Midbrain (tissue), 1 donor: ENCODE measurements at regions not wholly inside any gene's neighbourhood (a gene's known extent, or its start where the extent isn't known, plus 50 kb on each side); places are given as distances from the start of the nearest gene placed in this dataset.

Source experiments
- DNase-seq: peaks from one replicate; lab custom pipeline; 2025; lab: John Stamatoyannopoulos, UW

DNA sequence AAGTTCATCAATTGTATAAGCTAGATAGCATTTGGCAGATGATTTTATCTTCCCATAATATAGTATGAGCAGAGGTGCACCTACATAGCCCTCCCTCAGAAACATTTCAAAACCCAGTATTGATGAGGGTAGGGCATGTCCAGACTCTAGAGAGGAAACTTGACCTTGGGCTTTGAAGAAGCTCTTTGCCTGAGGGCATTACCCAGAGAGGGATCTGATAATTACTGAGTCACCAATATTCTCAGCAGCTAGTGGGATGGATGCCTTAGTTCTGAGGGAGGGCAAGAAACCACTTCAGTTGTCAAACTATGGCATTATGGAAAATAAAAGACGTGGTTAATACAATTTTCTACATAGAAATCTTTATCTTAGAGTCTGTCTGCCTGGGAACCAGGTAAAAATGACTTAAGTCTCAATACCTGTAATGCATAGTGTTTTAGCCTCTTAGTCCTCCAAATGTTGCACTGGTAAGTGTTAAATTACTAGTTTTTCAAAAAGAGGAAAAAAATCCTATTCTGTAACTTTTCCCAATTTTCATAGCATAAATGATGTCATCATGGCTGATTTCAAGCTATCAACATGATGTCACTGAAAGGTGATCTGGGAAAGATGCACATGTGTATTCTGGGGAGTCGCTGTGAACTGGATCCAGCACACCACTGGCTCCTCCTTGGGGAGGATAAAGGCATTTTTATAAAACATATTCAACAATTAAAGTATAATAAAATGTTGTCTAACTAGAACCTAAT, 809.0 kb downstream of the KCTD16 start:
- no peak for DNase-seq

DNA sequence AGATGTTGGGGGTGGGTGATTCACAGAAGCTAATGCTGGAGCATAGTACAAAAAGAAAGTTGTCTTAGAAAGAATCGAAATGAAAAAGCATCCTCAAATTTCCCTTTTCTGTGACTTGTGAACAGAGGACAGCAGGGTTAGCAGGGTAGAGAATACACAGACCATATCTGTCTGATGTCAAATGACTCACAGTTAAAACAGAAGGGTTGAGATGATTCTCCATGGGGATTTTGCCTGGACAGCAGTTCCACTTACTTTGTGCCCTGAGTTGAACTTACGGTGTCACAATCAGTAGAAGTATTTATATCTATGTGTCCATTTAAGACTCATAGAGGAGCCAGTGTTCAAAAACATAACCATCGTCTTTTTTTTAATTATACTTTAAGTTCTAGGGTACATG, 801.6 kb downstream of the KCTD16 start:
- DNase-seq, result no peak

DNA sequence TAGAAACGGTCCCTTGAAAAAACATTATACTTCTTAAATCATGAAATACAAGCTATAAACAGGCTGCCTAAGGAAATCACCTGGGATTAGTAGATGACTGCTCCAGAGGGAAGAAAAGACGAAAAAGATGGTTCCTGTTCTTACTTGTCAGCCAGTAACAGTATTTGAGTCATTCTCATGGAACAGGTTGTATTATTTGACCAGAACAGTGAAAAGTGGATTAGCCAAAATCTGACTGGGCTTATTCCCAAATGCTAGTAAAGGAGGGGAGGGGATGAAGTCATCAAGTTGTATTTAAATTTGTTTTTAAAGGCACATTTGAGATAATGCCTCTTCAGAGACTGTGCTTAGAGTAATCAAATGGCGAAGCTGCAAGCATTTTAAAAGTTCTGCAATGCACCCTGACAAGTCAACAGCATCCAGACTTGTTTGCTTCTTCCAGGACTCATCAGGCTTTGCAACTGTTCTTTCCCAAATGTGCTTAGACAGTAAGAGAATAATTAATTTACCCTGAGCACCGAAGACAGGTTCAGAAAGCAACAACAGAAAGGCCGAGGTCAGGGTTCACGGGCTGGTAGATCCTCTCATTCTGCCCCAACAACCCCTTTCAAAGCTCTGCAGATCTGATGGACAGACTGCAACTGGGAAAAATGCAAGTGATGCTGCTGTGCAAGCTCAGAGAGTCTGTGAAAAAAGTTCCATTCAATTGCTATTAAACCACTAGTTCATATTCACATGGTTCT, 800.6 kb downstream of the KCTD16 start:
- DNase-seq, result no peak

- no peak for DNase-seq
Observed at GRCh38 chr5:144960296-144960695, 789.6 kb downstream of the KCTD16 start.

DNA sequence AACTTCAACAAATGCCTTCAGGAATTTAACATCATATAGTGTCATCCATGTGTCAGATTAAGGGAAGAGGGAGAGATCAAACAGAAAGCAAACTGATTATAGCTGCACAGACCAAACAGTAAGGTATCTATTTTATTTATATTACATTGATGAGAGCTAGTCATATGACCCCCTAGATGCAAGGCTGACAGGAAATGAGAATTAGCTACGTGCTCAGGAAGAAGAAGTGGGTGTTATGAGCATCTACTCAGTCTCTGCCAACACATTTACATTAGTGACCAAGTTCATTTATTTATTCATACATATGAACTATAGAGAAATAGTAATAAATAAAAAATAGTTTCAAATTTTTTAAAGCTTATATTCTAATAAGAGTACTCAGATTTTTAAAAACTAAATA, 787.3 kb downstream of the KCTD16 start:
- DNase-seq, result no peak

- DNase-seq, result no peak
Observed at GRCh38 chr5:144950996-144951395, 780.3 kb downstream of the KCTD16 start.

DNA sequence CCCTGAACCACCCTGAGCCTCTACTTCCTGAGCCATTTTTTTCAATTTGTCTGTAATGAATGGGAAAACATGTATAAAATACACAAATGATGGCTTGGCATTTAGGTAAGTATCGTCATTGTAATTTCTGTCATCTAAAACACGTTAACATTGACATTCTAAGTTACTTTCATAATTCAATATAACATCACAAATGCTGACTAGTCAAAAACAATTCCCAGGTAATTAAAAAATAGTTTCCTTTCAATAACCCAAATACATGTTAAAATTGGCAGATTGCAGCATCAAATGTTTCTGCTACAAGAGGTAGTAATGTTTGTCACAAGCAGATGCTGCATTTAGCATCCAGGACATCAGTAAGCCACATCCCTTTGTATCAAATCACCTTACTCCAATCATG, 776.4 kb downstream of the KCTD16 start:
- DNase-seq, result no peak

DNA sequence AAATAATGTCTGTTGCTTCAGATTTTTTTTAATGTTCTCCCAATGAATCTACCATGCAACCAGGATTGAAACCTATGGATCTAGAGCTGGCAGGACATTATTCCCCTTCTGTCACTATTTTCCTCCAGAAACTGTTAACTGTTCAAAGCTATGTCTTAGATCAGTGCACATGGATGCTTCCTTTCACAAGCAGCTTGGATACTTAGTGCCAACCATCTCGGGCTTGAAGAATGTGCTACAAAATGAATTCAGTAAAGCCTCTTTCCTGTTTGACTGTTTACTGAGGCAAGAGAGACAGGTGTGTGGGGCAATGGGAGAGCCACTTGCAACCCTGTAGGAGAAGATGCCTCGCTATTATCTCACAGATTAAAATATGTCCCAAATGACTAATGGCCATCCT, 774.8 kb downstream of the KCTD16 start:
- no peak for DNase-seq

- no peak for DNase-seq
Observed at GRCh38 chr5:144944936-144945335, 774.3 kb downstream of the KCTD16 start.

GRCh38 chr5:144941004-144941403, 770.3 kb downstream of the KCTD16 start:
- no peak for DNase-seq

DNA sequence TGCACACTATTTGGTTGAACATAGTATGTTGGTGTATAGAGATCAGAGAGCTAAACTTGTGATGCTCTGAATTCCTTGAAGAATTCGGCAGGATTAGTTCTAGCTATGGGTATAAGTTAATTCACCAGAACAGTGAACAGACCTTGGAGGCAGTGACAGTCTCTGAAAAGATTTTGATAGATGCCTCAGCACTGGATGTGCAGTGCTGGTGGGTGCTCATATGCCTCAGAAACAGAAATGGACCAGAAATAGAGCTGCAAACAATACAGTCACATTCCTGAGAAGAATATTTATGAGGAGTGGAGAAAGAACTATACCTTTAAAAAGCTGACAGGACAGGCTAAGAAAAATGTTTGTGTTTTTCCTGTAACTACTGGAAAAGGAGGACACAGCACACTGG, 747.7 kb downstream of the KCTD16 start:
- no peak for DNase-seq

- no peak for DNase-seq
Observed at GRCh38 chr5:144915452-144915851, 744.8 kb downstream of the KCTD16 start.

DNA sequence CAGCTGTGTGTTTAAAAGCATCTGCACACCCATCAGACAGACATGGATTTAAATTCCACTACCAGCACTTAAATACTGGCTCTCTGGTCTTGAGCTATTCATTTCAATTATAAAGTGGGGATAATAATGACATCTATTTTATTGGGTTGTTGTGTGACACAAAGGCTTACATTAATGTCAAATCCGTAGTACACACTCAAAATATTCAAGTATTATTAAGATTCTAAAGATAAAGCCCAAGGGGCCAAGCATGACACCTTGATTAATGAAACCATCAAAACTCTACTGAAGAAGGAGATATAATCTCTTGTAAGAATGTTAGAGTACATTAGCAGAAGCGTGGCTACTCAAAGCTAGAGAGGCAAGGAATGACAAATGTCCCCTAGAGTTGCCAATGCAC, 743.0 kb downstream of the KCTD16 start:
- no peak for DNase-seq

GRCh38 chr5:144896473-144896872, 725.8 kb downstream of the KCTD16 start:
- no peak for DNase-seq

DNA sequence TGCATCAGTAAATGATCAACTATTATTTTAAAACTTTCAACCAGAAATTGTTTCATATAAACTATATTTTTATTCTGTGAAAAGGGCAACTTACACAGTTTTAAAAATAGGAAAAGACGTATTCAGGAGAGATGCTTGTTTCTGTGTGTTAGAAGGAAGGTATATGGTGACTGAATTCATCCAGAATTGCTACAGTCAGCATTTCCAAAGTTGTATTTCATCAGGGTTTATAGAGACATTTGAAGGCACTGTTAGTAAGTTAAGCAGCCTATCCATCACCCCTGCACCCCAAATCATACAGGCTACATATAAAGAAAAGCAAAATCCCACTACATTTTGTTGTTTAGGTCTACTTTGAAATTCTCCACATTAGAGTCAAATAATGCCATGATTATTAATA, 716.0 kb downstream of the KCTD16 start:
- no peak for DNase-seq

GRCh38 chr5:144882739-144883283, 712.1 kb downstream of the KCTD16 start:
- DNase-seq, result no peak

DNA sequence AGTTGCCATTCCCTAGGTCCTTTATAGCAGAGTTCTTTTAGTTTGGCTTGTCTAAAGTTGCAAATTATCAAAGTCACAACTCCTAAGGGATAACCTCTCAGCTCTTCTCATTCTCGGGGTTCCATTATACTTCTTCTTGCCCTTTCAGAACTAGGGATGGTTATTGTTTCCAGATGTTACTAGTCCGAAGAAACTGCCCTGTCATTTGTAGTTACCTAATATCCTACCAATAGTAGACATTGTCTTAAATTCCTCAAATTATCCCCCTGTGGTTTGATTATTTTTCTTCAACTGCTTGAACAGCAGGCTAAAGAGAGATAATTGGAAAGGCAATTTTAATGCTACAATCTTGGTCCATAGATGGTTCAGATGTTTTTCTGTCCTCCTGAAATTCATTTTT, 709.8 kb downstream of the KCTD16 start:
- no peak for DNase-seq

GRCh38 chr5:144876990-144877389, 706.3 kb downstream of the KCTD16 start:
- no peak for DNase-seq

DNA sequence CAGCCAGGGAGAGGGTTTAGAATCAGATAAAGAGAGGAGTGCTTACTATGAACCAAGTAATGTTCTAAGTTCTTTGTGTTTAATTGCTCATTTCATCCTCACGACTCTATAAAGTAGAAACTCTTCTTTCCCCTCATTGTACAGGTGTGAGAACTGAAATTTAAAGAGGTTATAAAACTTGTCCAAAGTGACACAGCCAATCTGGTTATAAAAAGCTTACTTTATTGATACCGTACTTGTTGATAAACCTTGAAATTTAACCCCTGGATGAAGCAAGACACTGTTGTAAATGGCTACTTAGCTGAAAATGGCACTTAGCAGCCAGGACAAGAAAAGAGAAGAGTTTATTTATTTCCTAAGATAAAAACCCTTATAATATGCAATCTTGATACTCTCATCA, 702.4 kb downstream of the KCTD16 start:
- no peak for DNase-seq

GRCh38 chr5:144864118-144864517, 693.4 kb downstream of the KCTD16 start:
- no peak for DNase-seq

DNA sequence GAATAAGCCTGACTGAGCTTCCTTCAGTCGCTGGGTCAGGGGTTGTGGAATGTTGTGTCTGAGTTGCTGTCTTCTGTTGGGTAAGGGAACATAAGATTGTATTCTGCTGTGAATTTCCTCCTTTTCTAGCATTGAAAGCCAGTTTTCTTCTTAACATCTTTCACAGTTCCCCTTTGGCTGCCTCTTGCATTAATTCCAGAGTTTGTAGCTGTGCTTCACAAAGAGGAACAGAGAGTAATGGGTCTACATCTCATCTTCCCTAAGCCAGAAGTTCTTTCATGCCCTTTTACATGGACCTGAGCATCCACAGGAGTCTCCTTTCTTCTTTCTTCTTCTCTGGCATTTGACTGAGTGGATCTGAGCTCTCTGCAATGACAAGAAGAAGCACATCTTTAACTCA, 686.8 kb downstream of the KCTD16 start:
- DNase-seq, result peak; percentile 3

GRCh38 chr5:144844086-144844485, 673.4 kb downstream of the KCTD16 start:
- no peak for DNase-seq

GRCh38 chr5:144832416-144832815, 661.7 kb downstream of the KCTD16 start:
- DNase-seq, result no peak
